AG09309 (cell line): ENCODE measurements at regions not wholly inside any gene's neighbourhood (a gene's known extent, or its start where the extent isn't known, plus 50 kb on each side); places are given as distances from the start of the nearest gene placed in this dataset.

Experiments used
- DNase-seq: peaks from one replicate; pipeline ENCODE4 v3.0.0-alpha.2; 2010; ENCODE audit warnings: low read depth
- H3K4me3 ChIP-seq: 2 replicates; pipeline ENCODE4 v1.5.1; 2011; ENCODE audit warnings: mild to moderate bottlenecking, low read depth, low read length, moderate library complexity; ENCODE audit not compliant: control insufficient read depth
- CTCF ChIP-seq: IDR thresholded peaks from 2 replicates; pipeline ENCODE4 v1.5.1; 2011; ENCODE audit warnings: mild to moderate bottlenecking, low read depth, low read length, inconsistent platforms; ENCODE audit not compliant: insufficient read depth, control insufficient read depth; ENCODE audit errors: missing control alignments

GRCh38 chr13:89673789-89674311 is 1673.6 kb upstream of the MIR17HG start:
- TF ChIP-seq CTCF = no peak
- no peak overlapping the region for H3K4me3 ChIP-seq
- no peak for DNase-seq

- no peak overlapping the region for H3K4me3 ChIP-seq
- no peak for DNase-seq
- TF ChIP-seq CTCF = no peak
Measured at GRCh38 chr13:89678466-89679121, 1668.9 kb upstream of the MIR17HG start.

GRCh38 chr13:89684896-89685295 is 1662.6 kb upstream of the MIR17HG start:
- no peak for DNase-seq
- TF ChIP-seq CTCF = no peak
- no peak overlapping the region for H3K4me3 ChIP-seq

- DNase-seq = no peak
- no peak overlapping the region for H3K4me3 ChIP-seq
- TF ChIP-seq CTCF = no peak
Measured at GRCh38 chr13:89686171-89686570, 1661.3 kb upstream of the MIR17HG start.

GRCh38 chr13:89687066-89687465 is 1660.4 kb upstream of the MIR17HG start:
- H3K4me3 ChIP-seq = no peak overlapping the region
- TF ChIP-seq CTCF = no peak
- no peak for DNase-seq

- DNase-seq = no peak
- no peak overlapping the region for H3K4me3 ChIP-seq
- no peak for TF ChIP-seq CTCF
Measured at GRCh38 chr13:89688918-89689317, 1658.6 kb upstream of the MIR17HG start.

- no peak overlapping the region for H3K4me3 ChIP-seq
- no peak for TF ChIP-seq CTCF
- DNase-seq = no peak
Measured at GRCh38 chr13:89694451-89694850, 1653.0 kb upstream of the MIR17HG start.
